HG02763 (cell line): ENCODE measurements at regions not wholly inside any gene's neighbourhood (a gene's known extent, or its start where the extent isn't known, plus 50 kb on each side); places are given as distances from the start of the nearest gene placed in this dataset.

Experiments used
- ATAC-seq: cut with Tn5 transposase; IDR thresholded peaks from one replicate; pipeline ENCODE4 v1.9.1; 2021; ENCODE audit warnings: mild to moderate bottlenecking, moderate library complexity; ENCODE audit not compliant: unreplicated experiment

- no peak for ATAC-seq
These were observed 108.8 kb downstream of the B3GNT2 start for GRCh38 chr2:62304429-62305417.

GRCh38 chr2:62303788-62304187 lies 107.9 kb downstream of the B3GNT2 start:
- no peak for ATAC-seq

GRCh38 chr2:62302631-62303435 lies 106.9 kb downstream of the B3GNT2 start:
- no peak for ATAC-seq

- no peak for ATAC-seq
These were observed 105.0 kb downstream of the B3GNT2 start for GRCh38 chr2:62300925-62301324.

- ATAC-seq, result no peak
These were observed 101.7 kb downstream of the B3GNT2 start for GRCh38 chr2:62297624-62298010.

GRCh38 chr2:62296832-62297623 lies 101.1 kb downstream of the B3GNT2 start:
- no peak for ATAC-seq

- no peak for ATAC-seq
These were observed 100.3 kb downstream of the B3GNT2 start for GRCh38 chr2:62296034-62296831.

- ATAC-seq, result peak; percentile 75
These were observed 97.8 kb downstream of the B3GNT2 start for GRCh38 chr2:62293490-62294271.

- no peak for ATAC-seq
These were observed 97.2 kb downstream of the B3GNT2 start for GRCh38 chr2:62293151-62293489.

GRCh38 chr2:62292190-62292589 lies 96.3 kb downstream of the B3GNT2 start:
- no peak for ATAC-seq

GRCh38 chr2:62291517-62292137 lies 95.7 kb downstream of the B3GNT2 start:
- no peak for ATAC-seq

GRCh38 chr2:62291052-62291451 lies 95.1 kb downstream of the B3GNT2 start:
- no peak for ATAC-seq

GRCh38 chr2:62287899-62288880 lies 92.3 kb downstream of the B3GNT2 start:
- peak; percentile 75 for ATAC-seq

GRCh38 chr2:62287282-62287681 lies 91.4 kb downstream of the B3GNT2 start:
- ATAC-seq, result no peak

- no peak for ATAC-seq
These were observed 90.3 kb downstream of the B3GNT2 start for GRCh38 chr2:62286089-62286785.

- no peak for ATAC-seq
These were observed 89.1 kb downstream of the B3GNT2 start for GRCh38 chr2:62284980-62285379.

GRCh38 chr2:62284471-62284870 lies 88.6 kb downstream of the B3GNT2 start:
- ATAC-seq, result no peak
